Neural progenitor cell (in vitro differentiated cells): ENCODE measurements at regions not wholly inside any gene's neighbourhood (a gene's known extent, or its start where the extent isn't known, plus 50 kb on each side); places are given as distances from the start of the nearest gene placed in this dataset.

Experiments
- DNase-seq: peaks from one replicate; pipeline ENCODE4 v3.0.0-alpha.2; 2016; ENCODE audit warnings: low spot score
- H2AFZ ChIP-seq: fragments of 200-600 bp; sonication (generic); replicated peaks from 2 replicates; pipeline ENCODE4 v1.6.1; 2016; ENCODE audit warnings: antibody characterized with exemption
- H3F3A ChIP-seq: fragments of 200-600 bp; sonication (generic); 2 replicates; pipeline ENCODE4 v1.6.1; 2016; ENCODE audit warnings: antibody characterized with exemption, low read depth
- H3K27ac ChIP-seq: fragments of 200-600 bp; sonication (generic); 2 replicates; pipeline ENCODE4 v1.5.1; 2016; ENCODE audit warnings: mild to moderate bottlenecking
- H3K27me3 ChIP-seq: fragments of 200-600 bp; sonication (generic); 2 replicates; pipeline ENCODE4 v1.6.1; 2016; ENCODE audit warnings: mild to moderate bottlenecking, moderate library complexity
- H3K36me3 ChIP-seq: fragments of 200-600 bp; sonication (generic); 2 replicates; pipeline ENCODE4 v1.5.1; 2016
- H3K4me1 ChIP-seq: fragments of 200-600 bp; sonication (generic); 2 replicates; pipeline ENCODE4 v1.6.1; 2016; ENCODE audit warnings: mixed run types
- H3K4me2 ChIP-seq: fragments of 200-600 bp; sonication (generic); 2 replicates; pipeline ENCODE4 v1.6.1; 2016
- H3K4me3 ChIP-seq: fragments of 200-600 bp; sonication (generic); 2 replicates; pipeline ENCODE4 v1.5.1; 2016
- H3K79me2 ChIP-seq: fragments of 200-600 bp; sonication (generic); 2 replicates; pipeline ENCODE4 v1.6.1; 2016; ENCODE audit warnings: low read depth
- H3K9ac ChIP-seq: fragments of 200-600 bp; sonication (generic); 2 replicates; pipeline ENCODE4 v1.6.1; 2016
- H3K9me3 ChIP-seq: fragments of 200-600 bp; sonication (generic); 2 replicates; pipeline ENCODE4 v1.5.1; 2016; ENCODE audit warnings: low read depth
- H4K20me1 ChIP-seq: fragments of 200-600 bp; sonication (generic); 2 replicates; pipeline ENCODE4 v1.6.1; 2016; ENCODE audit warnings: low read depth
- H3K27ac Mint-ChIP-seq: 3 replicates; pipeline ENCODE4 v1.8.0; 2021; ENCODE audit warnings: mixed read lengths
- H3K27me3 Mint-ChIP-seq: 2 replicates; pipeline ENCODE4 v1.8.0; 2022; ENCODE audit warnings: low read depth, mild to moderate bottlenecking, inconsistent platforms, moderate library complexity, mixed read lengths; ENCODE audit not compliant: insufficient read depth
- H3K36me3 Mint-ChIP-seq: 3 replicates; pipeline ENCODE4 v1.8.0; 2021; ENCODE audit warnings: mixed read lengths
- H3K4me1 Mint-ChIP-seq: 3 replicates; pipeline ENCODE4 v1.8.0; 2021; ENCODE audit warnings: mixed read lengths
- H3K4me3 Mint-ChIP-seq: 3 replicates; pipeline ENCODE4 v1.8.0; 2021; ENCODE audit warnings: mild to moderate bottlenecking, moderate library complexity, mixed read lengths
- H3K9me3 Mint-ChIP-seq: 3 replicates; pipeline ENCODE4 v1.8.0; 2020; ENCODE audit warnings: mixed read lengths
- EZH2 ChIP-seq: fragments of 200-600 bp; sonication (generic); IDR thresholded peaks from 2 replicates; pipeline ENCODE4 v1.6.1; 2017; ENCODE audit warnings: antibody characterized with exemption, mild to moderate bottlenecking, moderate library complexity
- EZH2phosphoT487 ChIP-seq: fragments of 200-600 bp; sonication (generic); IDR thresholded peaks from 2 replicates; pipeline ENCODE4 v1.6.1; 2017; ENCODE audit warnings: antibody characterized with exemption
- TF ChIP-seq, protein P1 (sequence below): fragments of 200-600 bp; sonication (generic); IDR thresholded peaks from 2 replicates; pipeline ENCODE4 v1.5.1; 2017; ENCODE audit warnings: antibody characterized with exemption, mild to moderate bottlenecking

DNA sequence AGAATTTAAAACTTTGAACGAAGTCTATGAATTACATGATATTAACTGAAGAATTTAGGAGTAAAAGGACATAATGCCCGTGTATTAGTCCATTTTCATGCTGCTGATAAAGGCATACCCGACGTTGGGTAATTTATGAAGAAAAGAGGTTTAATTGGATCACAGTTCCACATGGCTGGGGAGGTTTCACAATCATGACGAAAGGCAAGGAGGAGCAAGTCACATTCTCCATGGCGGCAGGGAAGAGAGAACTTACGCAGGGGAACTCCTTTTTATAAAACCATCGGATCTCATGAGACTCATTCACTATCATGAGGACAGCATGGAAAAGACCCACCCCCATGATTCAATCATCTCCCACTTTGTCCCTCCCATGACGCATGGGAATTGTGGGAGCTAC, 210.6 kb downstream of the CD83 start:
- H3K27ac Mint-ChIP-seq: no peak overlapping the region

DNA sequence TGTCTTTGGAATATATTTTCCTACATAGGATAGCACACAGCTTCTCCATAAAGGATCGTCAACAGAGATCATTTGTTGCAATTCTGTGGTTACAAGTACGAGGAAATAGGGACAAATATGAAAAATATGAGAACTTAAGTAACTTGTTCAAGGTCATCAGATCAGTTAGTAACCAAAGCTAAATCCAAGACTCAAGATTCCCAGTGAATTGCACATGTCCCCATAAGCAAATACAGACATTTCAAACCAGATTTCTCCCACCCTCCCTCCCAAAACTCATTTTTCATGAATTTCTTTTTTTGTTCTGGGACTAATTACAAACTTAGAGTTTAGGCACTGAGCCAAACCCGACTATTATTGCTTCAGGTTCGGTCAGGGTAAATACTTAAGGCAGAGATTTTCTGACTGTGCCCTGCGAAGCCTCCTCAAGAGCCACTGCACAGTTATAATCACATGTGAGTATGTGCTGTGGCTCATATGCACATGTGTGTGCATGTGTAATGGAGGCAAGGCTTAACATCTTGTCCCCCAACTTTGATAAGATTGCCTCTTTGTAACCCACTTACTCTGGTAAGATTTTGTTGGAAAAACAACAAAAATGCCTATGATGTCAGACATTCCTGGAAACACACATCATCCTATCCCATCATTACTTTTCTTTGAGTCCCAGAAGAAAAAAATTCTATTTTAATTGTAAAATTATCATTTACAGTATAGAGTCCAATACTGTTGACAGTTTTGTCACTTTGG, 216.2 kb downstream of the CD83 start:
- Mint-ChIP-seq H3K4me1 (no peaks in the 10 kb centered on the region), H3K27me3 (peaks cover 4% of the 10 kb centered on the region), H3K27ac (no peak overlapping the region), H3K9me3 (no peaks in the 10 kb centered on the region), H3K4me3 (no peak overlapping the region), H3K36me3 (no peaks in the 10 kb centered on the region)
- no peaks in the 10 kb centered on the region for H3K79me2 ChIP-seq
- H3K9ac ChIP-seq: no peak overlapping the region
- H3K4me2 ChIP-seq: no peak overlapping the region
- no peak overlapping the region for H3K27ac ChIP-seq
- H4K20me1 ChIP-seq: no peaks in the 10 kb centered on the region
- no peaks in the 10 kb centered on the region for H3K36me3 ChIP-seq
- DNase-seq: no peak
- no peak overlapping the region for H3K4me3 ChIP-seq
- H3K9me3 ChIP-seq: no peaks in the 10 kb centered on the region
- TF ChIP-seq, protein P1, sequence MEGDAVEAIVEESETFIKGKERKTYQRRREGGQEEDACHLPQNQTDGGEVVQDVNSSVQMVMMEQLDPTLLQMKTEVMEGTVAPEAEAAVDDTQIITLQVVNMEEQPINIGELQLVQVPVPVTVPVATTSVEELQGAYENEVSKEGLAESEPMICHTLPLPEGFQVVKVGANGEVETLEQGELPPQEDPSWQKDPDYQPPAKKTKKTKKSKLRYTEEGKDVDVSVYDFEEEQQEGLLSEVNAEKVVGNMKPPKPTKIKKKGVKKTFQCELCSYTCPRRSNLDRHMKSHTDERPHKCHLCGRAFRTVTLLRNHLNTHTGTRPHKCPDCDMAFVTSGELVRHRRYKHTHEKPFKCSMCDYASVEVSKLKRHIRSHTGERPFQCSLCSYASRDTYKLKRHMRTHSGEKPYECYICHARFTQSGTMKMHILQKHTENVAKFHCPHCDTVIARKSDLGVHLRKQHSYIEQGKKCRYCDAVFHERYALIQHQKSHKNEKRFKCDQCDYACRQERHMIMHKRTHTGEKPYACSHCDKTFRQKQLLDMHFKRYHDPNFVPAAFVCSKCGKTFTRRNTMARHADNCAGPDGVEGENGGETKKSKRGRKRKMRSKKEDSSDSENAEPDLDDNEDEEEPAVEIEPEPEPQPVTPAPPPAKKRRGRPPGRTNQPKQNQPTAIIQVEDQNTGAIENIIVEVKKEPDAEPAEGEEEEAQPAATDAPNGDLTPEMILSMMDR: no peak
- TF ChIP-seq EZH2: no peak
- no peaks in the 10 kb centered on the region for H3K27me3 ChIP-seq
- no peak overlapping the region for H2AFZ ChIP-seq
- no peaks in the 10 kb centered on the region for H3K4me1 ChIP-seq
- no peaks in the 10 kb centered on the region for H3F3A ChIP-seq

More for the DNA sequence above, 210.6 kb downstream of the CD83 start:
- Mint-ChIP-seq H3K36me3 (no peaks in the 10 kb centered on the region), H3K4me1 (peaks cover 12% of the 10 kb centered on the region), H3K4me3 (no peak overlapping the region), H3K27me3 (peaks cover 6% of the 10 kb centered on the region), H3K9me3 (no peaks in the 10 kb centered on the region)
- H3K27me3 ChIP-seq: no peaks in the 10 kb centered on the region
- H3K36me3 ChIP-seq: no peaks in the 10 kb centered on the region
- H3K27ac ChIP-seq: no peak overlapping the region
- no peaks in the 10 kb centered on the region for H3F3A ChIP-seq
- no peaks in the 10 kb centered on the region for H3K79me2 ChIP-seq
- no peak for DNase-seq
- H3K9ac ChIP-seq: no peak overlapping the region
- no peak overlapping the region for H2AFZ ChIP-seq
- no peaks in the 10 kb centered on the region for H3K4me1 ChIP-seq
- H3K9me3 ChIP-seq: no peaks in the 10 kb centered on the region
- no peak overlapping the region for H3K4me2 ChIP-seq
- no peak overlapping the region for H3K4me3 ChIP-seq
- H4K20me1 ChIP-seq: no peaks in the 10 kb centered on the region
- no peak for TF ChIP-seq EZH2phosphoT487
- no peak for TF ChIP-seq EZH2
- TF ChIP-seq, protein P1: no peak

DNA sequence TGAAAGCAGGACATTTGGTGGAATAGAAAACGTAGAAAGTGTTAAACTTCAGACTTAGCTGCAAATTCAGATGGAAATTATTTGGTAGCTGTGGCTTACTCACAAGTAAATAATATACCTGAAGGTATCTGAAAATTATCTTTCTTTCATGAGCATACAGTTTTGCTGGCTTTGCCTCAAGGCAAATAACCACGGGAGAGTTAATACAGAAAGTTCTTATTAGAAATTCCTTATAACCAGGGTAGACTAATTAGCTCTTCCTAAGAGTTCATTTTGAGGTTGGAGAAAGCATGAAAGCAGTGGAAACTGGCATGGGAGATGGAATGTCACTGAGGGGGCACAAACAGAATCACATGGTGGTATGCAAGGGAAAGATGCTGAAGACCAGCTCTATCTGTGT, 217.5 kb downstream of the CD83 start:
- Mint-ChIP-seq H3K4me3 (no peak overlapping the region), H3K4me1 (no peaks in the 10 kb centered on the region), H3K9me3 (no peaks in the 10 kb centered on the region), H3K36me3 (no peaks in the 10 kb centered on the region), H3K27me3 (peaks cover 2% of the 10 kb centered on the region), H3K27ac (no peak overlapping the region)
- H3K4me2 ChIP-seq: no peak overlapping the region
- DNase-seq: no peak
- no peak overlapping the region for H3K9ac ChIP-seq
- H3K36me3 ChIP-seq: no peaks in the 10 kb centered on the region
- H3K27ac ChIP-seq: no peak overlapping the region
- H3K27me3 ChIP-seq: no peaks in the 10 kb centered on the region
- no peaks in the 10 kb centered on the region for H3K4me1 ChIP-seq
- H2AFZ ChIP-seq: no peak overlapping the region
- no peak overlapping the region for H3K4me3 ChIP-seq
- no peaks in the 10 kb centered on the region for H3F3A ChIP-seq
- no peaks in the 10 kb centered on the region for H3K9me3 ChIP-seq
- TF ChIP-seq, protein P1: no peak
- TF ChIP-seq EZH2 (no peak), EZH2phosphoT487 (no peak)
- no peaks in the 10 kb centered on the region for H4K20me1 ChIP-seq
- no peaks in the 10 kb centered on the region for H3K79me2 ChIP-seq
